IMR-90 (cell line): ENCODE measurements at regions not wholly inside any gene's neighbourhood (a gene's known extent, or its start where the extent isn't known, plus 50 kb on each side); places are given as distances from the start of the nearest gene placed in this dataset.
"Not testable (repeated sequence)": the region's sequence is repeated elsewhere in the genome, so short reads cannot be mapped to it uniquely, and the experiment has no call there.

Experiments
- CEBPB ChIP-seq: IDR thresholded peaks from 2 replicates; pipeline ENCODE4 v1.6.1; 2012; ENCODE audit warnings: low read depth, low read length, improper control_type of control experiment
- MAFK ChIP-seq: IDR thresholded peaks from 2 replicates; pipeline ENCODE4 v1.6.1; 2012; ENCODE audit warnings: low read depth, low read length, improper control_type of control experiment
- MAZ ChIP-seq: IDR thresholded peaks from 2 replicates; pipeline ENCODE4 v1.6.1; 2012; ENCODE audit warnings: low read depth, mild to moderate bottlenecking, low read length, improper control_type of control experiment, moderate library complexity, borderline replicate concordance
- MXI1 ChIP-seq: IDR thresholded peaks from 2 replicates; pipeline ENCODE4 v1.6.1; 2012; ENCODE audit warnings: low read depth, mild to moderate bottlenecking, low read length, moderate library complexity, borderline replicate concordance
- NFE2L2 ChIP-seq: fragments of 150-350 bp; IDR thresholded peaks from 2 replicates; pipeline ENCODE4 v1.6.1; 2016; ENCODE audit warnings: low read depth, mild to moderate bottlenecking, low read length
- POLR2A ChIP-seq: IDR thresholded peaks from 2 replicates; pipeline ENCODE4 v1.6.1; 2012; ENCODE audit warnings: mild to moderate bottlenecking, low read depth, low read length
- RAD21 ChIP-seq: IDR thresholded peaks from 2 replicates; pipeline ENCODE4 v1.6.1; 2012; ENCODE audit warnings: low read length, improper control_type of control experiment
- RCOR1 ChIP-seq: IDR thresholded peaks from 2 replicates; pipeline ENCODE4 v1.6.1; 2012; ENCODE audit warnings: mild to moderate bottlenecking, low read length, improper control_type of control experiment; ENCODE audit not compliant: insufficient replicate concordance
- SMC3 ChIP-seq: fragments of 150-350 bp; IDR thresholded peaks from 2 replicates; pipeline ENCODE4 v1.6.1; 2016; ENCODE audit warnings: low read depth, mild to moderate bottlenecking, antibody characterized with exemption, low read length, moderate library complexity
- TF ChIP-seq, protein P1 (sequence below): conservative IDR thresholded peaks from 2 replicates; pipeline ENCODE4 v1.5.1; 2012; ENCODE audit warnings: mild to moderate bottlenecking, low read depth, low read length, improper control_type of control experiment
- TF ChIP-seq, protein P2 (sequence below): fragments of 150-350 bp; IDR thresholded peaks from 2 replicates; pipeline ENCODE4 v1.6.1; 2017; ENCODE audit warnings: mild to moderate bottlenecking, antibody characterized with exemption, low read length, low read depth
- TF ChIP-seq, protein P3 (sequence below): fragments of 150-350 bp; IDR thresholded peaks from 2 replicates; pipeline ENCODE4 v1.6.1; 2016; ENCODE audit warnings: low read depth, mild to moderate bottlenecking, low read length, moderate library complexity, borderline replicate concordance

DNA sequence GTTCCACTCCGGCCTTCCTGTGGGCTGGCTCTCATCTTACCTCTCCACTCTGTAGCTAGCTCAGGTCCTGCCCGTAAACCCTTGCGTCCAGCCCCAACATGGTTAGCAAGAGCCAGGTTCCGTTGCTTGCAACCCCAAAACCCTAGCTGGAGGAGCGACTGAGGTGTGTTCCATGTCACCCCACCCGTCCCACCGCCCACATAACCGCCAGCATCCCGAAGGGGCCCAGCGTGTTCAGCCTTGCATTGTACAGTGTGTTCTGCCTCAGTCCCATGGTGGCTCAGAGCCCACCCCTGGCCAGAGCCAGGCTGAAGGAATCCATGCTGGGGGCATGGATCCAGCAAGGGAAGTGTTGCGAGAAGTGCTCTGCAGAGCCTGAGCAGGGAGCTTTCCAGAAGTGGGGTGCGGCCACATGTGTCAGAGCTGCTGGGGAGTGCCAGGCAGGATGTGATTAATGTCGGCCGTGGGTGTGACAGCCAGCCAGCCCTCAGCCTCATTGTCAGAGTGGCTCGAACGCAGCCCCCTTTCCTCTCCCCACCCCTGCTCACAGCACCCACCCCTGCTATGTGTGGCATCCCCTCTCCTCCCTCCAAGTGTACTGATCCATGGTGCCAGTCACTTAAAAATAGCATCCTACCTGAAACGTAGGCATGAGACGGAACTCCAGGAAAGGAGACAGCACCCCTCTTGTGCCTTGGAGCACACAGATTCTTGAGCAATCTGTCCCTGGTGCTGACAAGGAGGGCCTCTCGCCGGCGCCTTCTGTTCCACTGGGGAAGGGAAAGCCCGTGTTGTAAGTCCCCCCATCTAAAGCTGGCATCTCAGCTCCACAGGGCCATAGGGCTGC lies 158.9 kb downstream of the OR4M2 start:
- TF ChIP-seq, protein P1, sequence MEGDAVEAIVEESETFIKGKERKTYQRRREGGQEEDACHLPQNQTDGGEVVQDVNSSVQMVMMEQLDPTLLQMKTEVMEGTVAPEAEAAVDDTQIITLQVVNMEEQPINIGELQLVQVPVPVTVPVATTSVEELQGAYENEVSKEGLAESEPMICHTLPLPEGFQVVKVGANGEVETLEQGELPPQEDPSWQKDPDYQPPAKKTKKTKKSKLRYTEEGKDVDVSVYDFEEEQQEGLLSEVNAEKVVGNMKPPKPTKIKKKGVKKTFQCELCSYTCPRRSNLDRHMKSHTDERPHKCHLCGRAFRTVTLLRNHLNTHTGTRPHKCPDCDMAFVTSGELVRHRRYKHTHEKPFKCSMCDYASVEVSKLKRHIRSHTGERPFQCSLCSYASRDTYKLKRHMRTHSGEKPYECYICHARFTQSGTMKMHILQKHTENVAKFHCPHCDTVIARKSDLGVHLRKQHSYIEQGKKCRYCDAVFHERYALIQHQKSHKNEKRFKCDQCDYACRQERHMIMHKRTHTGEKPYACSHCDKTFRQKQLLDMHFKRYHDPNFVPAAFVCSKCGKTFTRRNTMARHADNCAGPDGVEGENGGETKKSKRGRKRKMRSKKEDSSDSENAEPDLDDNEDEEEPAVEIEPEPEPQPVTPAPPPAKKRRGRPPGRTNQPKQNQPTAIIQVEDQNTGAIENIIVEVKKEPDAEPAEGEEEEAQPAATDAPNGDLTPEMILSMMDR, result not testable (repeated sequence)
- not testable (repeated sequence) for TF ChIP-seq SMC3, RCOR1, POLR2A, MXI1, NFE2L2, MAFK, RAD21, CEBPB, MAZ
- TF ChIP-seq, protein P2, sequence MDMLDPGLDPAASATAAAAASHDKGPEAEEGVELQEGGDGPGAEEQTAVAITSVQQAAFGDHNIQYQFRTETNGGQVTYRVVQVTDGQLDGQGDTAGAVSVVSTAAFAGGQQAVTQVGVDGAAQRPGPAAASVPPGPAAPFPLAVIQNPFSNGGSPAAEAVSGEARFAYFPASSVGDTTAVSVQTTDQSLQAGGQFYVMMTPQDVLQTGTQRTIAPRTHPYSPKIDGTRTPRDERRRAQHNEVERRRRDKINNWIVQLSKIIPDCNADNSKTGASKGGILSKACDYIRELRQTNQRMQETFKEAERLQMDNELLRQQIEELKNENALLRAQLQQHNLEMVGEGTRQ, result not testable (repeated sequence)
- TF ChIP-seq, protein P3, sequence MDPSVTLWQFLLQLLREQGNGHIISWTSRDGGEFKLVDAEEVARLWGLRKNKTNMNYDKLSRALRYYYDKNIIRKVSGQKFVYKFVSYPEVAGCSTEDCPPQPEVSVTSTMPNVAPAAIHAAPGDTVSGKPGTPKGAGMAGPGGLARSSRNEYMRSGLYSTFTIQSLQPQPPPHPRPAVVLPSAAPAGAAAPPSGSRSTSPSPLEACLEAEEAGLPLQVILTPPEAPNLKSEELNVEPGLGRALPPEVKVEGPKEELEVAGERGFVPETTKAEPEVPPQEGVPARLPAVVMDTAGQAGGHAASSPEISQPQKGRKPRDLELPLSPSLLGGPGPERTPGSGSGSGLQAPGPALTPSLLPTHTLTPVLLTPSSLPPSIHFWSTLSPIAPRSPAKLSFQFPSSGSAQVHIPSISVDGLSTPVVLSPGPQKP, result not testable (repeated sequence)
